T-helper 2 cell treated with Interferon-gamma antibody and Interleukin-4, amounts not matched to agents 100 ng/mL and 5 ng/mL, for 36 hours (primary cell): ENCODE measurements at regions not wholly inside any gene's neighbourhood (a gene's known extent, or its start where the extent isn't known, plus 50 kb on each side); places are given as distances from the start of the nearest gene placed in this dataset.
"Not testable (repeated sequence)": the region's sequence is repeated elsewhere in the genome, so short reads cannot be mapped to it uniquely, and the experiment has no call there.

Source experiments
- intact Hi-C: fragments of 100-400 bp; cut with micrococcal nuclease; formaldehyde crosslinking; loops from one replicate; pipeline ENCODE4 v1.15.1; 2023

- intact Hi-C loops, result not testable (repeated sequence)
These were observed 268.2 kb downstream of the RNF152 start for GRCh38 chr18:61624631-61625030.

GRCh38 chr18:61619783-61620182 lies 273.0 kb downstream of the RNF152 start:
- intact Hi-C loops, result no loop called here

DNA sequence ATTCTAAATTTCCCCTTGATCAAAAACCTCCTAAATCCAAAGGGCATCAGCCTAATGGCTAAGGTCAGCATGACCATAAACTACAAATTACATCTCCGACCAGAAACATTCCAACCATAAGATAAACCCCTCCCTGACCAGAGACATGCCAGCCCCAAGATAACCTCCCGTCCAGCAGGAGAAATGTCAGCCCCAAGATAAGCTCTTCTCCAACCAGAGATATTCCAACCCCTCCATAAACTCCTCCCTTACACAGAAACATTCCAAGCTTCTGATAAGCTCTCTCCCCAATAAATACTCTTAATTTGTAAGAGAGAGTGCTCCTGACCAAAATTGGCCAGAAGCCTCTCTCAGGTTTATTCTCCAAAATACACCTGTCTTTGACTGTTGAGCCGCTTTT lies 274.0 kb downstream of the RNF152 start:
- intact Hi-C loops, result no loop called here

DNA sequence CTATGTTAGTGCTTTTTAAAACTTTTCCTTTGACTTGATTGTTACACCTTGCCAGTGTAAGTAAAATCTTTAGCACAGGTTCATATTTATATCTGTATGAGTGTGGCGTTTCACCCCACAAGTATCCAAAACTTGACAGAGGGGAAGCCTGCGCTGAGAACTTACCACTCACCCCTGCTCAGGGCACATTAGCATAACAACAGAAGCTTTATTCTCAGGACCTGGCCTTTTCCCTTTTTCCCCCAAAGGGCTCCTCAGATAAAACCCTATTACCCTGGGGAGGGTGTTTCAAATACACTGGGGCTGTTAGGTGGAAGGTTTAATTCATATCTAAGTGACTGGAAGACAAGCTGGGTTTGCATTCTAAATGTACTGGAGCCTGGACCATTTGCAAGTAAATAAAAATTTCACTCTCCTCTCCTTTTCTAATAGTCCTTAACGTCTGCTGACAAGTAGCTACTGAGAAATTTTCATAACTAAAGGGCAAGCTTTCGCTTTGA lies 276.6 kb downstream of the RNF152 start:
- intact Hi-C loops, result no loop called here

- intact Hi-C loops, result no loop called here
These were observed 279.3 kb downstream of the CDH20 start for GRCh38 chr18:61612517-61612916.

GRCh38 chr18:61609131-61609530 lies 275.9 kb downstream of the CDH20 start:
- intact Hi-C loops, result no loop called here

- intact Hi-C loops, result no loop called here
These were observed 275.1 kb downstream of the CDH20 start for GRCh38 chr18:61608316-61608715.

DNA sequence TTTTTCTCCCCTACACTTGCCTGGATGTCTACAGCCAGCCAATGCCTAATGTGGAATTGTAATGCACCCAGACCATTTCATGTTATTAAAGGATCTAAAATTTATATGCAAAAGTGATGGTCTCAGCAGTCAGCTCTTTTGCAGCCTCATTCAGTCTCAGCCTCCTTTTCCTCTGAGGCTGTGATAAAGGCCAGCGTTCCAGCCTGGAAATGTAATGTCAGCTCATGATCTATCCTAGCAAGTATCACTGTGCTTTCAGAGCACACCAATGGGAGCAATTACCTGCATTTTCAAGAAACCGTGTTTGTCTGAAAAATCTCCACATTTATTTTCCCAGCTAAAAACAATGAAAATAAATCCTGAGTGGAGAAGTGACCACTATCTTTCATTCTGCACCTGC lies 274.6 kb downstream of the CDH20 start:
- intact Hi-C loops, result no loop called here

DNA sequence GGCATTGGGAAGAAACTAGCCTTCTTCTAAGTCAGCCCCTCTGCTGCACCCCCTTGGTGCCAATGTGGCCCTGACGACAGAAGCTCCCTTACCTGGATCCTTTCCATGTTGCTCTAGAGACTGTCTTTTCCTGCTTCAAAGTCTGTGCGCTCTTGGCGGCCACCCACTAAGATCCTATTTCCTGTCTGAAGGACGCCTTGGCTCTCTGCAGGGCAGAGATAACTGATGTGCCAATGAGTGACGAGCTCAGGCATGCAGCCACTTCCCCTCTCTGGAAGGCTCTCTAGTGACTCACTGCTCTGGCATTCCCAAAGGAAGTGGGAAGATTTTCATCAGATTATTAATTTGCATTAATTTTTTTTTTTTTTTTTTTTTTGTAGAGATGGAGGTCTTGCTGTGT lies 273.5 kb downstream of the CDH20 start:
- intact Hi-C loops, result no loop called here

DNA sequence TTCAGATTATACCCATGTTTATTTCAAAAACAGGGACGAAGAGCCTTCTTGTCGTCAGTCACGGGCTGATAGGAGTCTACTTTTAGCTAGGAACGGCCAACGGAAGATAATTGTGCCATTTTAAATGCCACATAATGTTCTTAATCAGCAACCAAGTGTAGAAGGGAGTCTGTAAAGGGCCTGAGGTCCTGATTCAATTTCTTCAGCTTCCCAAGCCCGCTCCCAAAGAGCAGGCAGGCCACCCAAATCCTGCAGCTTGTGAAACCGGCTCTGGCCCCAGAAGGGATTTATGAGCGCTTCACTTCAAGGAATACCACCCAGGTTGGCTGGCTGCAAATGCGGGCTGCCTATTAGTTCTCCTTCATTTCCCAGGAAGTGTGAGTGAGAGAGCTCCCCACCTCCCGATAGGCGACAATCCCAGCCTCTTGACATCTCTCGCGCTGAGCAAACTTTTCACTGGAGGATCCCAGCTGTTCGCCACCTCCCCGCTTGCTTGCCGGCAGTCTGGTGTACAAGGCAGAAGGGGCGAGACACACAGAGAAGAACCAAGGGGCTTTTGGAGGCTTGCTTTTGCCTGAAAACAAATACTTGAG lies 272.9 kb downstream of the CDH20 start:
- intact Hi-C loops, result no loop called here

DNA sequence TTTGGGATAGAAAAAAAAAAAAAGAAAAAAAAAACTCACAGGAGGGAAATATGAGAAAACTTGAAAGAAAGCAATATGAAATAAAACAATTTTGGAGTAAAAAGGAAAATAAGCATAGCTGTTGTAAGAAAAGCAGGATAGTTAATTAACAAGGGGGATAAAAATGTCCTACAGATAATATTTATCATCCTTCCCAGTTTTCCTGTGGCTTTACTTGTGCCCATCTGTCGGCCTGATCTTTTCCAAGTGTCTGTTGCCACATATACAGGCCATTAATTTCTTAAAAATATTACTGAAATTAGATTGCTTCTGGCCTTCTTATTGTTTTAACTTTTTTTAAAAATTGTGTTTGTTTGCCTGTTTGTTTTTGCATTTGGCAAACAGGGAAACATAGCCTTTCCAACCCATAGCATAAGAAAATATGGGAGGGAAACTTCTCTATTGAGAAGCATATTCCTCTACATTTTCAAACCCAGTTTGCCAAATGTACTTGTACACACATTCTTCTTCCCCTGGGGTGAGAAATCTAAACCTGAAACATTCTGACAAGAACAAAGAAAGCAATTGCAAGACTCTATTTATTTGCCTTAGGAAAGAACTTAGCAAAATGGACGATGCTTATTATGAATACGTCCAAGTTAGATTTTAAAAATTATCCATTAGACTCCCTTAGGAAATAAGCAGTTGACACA lies 272.3 kb downstream of the CDH20 start:
- intact Hi-C loops, result no loop called here
